GM12878 (cell line): ENCODE measurements at regions not wholly inside any gene's neighbourhood (a gene's known extent, or its start where the extent isn't known, plus 50 kb on each side); places are given as distances from the start of the nearest gene placed in this dataset.

Experiments used
- ATAC-seq: fragments of 200-7000 bp; cut with Tn5 transposase; 3 replicates; pipeline ENCODE4 v1.9.1; 2020; ENCODE audit warnings: mild to moderate bottlenecking, moderate library complexity
- BruUV-seq: library from RNA; stranded (reverse); fragments of 400-500 nt; replicated peaks from 2 replicates; lab custom pipeline; 2021; lab: Mats Ljungman, UMichigan
- CTCF ChIA-PET: fragments of 300-600 bp; sonication (Branson Sonifier 250); formaldehyde crosslinking; extraction: SDS; loops from one replicate; lab custom pipeline; 2021; ENCODE audit warnings: inconsistent platforms; lab: Yijun Ruan, JAX
- POLR2A ChIA-PET: fragments of 350-600 bp; formaldehyde crosslinking; extraction: SDS; loops from one replicate; lab custom pipeline; 2021; ENCODE audit warnings: inconsistent platforms; lab: Charles Lee
- RAD21 ChIA-PET: fragments of 300-600 bp; sonication (Branson Sonifier 250); formaldehyde crosslinking; loops from one replicate; lab custom pipeline; 2023; ENCODE audit warnings: antibody characterized with exemption; ENCODE audit not compliant: unreplicated experiment; lab: Charles Lee
- SMC1A ChIA-PET: fragments of 300-600 bp; sonication (Branson Sonifier 250); formaldehyde crosslinking; loops from one replicate; lab custom pipeline; 2023; ENCODE audit not compliant: unreplicated experiment, uncharacterized antibody; lab: Charles Lee
- DNase-seq: peaks from one replicate; pipeline ENCODE4 v3.0.0-alpha.2; 2011; ENCODE audit warnings: low read depth, low spot score
- FAIRE-seq: peaks from 3 replicates; lab custom pipeline; 2011; peaks lifted over from hg19 to GRCh38; lab: Jason Lieb, UNC
- H2AFZ ChIP-seq: 2 replicates; pipeline ENCODE4 v1.6.0; 2011; ENCODE audit warnings: low read depth, low read length, control low read depth; ENCODE audit not compliant: control insufficient read depth
- H3K27ac ChIP-seq: 2 replicates; pipeline ENCODE4 v1.5.1; 2011; ENCODE audit warnings: control low read depth; ENCODE audit not compliant: control insufficient read depth, insufficient read depth
- H3K27me3 ChIP-seq, 2 experiments: replicated peaks in 1 of 2; 2 replicates each; pipeline versions ENCODE4 v1.6.0 to v1.6.1; 2011; ENCODE audit warnings: low read length in 1 of 2; ENCODE audit not compliant: control insufficient read depth in 2 of 2, insufficient read depth in 2 of 2
- H3K36me3 ChIP-seq, 2 experiments: 2 replicates each; pipeline ENCODE4 v1.5.1; 2011; ENCODE audit warnings: low read length in 1 of 2; ENCODE audit not compliant: control insufficient read depth in 2 of 2, insufficient read depth in 2 of 2
- H3K4me1 ChIP-seq: 2 replicates; pipeline ENCODE4 v1.6.1; 2011; ENCODE audit warnings: mild to moderate bottlenecking, low read length, moderate library complexity, mixed read lengths; ENCODE audit not compliant: control insufficient read depth, insufficient read depth
- H3K4me2 ChIP-seq: 2 replicates; pipeline ENCODE4 v1.6.0; 2011; ENCODE audit warnings: control low read depth; ENCODE audit not compliant: control insufficient read depth, insufficient read depth
- H3K4me3 ChIP-seq: fragments of 200-600 bp; sonication (generic); 2 replicates; pipeline ENCODE4 v1.5.1; 2016
- H3K79me2 ChIP-seq: 2 replicates; pipeline ENCODE4 v1.6.0; 2011; ENCODE audit warnings: low read length; ENCODE audit not compliant: control insufficient read depth, insufficient read depth
- H3K9ac ChIP-seq: 2 replicates; pipeline ENCODE4 v1.8.0; 2011; ENCODE audit warnings: low read length, control low read depth, mixed read lengths; ENCODE audit not compliant: control insufficient read depth, insufficient read depth
- H3K9me3 ChIP-seq: replicated peaks from 3 replicates; pipeline ENCODE4 v1.5.1; 2011; ENCODE audit warnings: mild to moderate bottlenecking, low read length; ENCODE audit not compliant: control insufficient read depth, insufficient read depth
- H4K20me1 ChIP-seq: 2 replicates; pipeline ENCODE4 v1.6.0; 2011; ENCODE audit not compliant: control insufficient read depth, insufficient read depth
- CEBPZ ChIP-seq: fragments of 150-350 bp; IDR thresholded peaks from 2 replicates; pipeline ENCODE4 v1.6.1; 2016; ENCODE audit warnings: low read depth, low read length
- EP300 ChIP-seq, 2 experiments: fragments of 150-350 bp in 1 of 2; IDR thresholded peaks; 2 replicates each; pipeline ENCODE4 v1.6.1; 2011 to 2012; ENCODE audit warnings: low read depth in 2 of 2, low read length in 2 of 2, borderline replicate concordance in 1 of 2, improper control_type of control experiment in 1 of 2, inconsistent platforms in 1 of 2; ENCODE audit not compliant: control insufficient read depth in 1 of 2
- FOXK2 ChIP-seq: fragments of 450-650 bp; IDR thresholded peaks from 2 replicates; pipeline ENCODE4 v1.6.1; 2017; ENCODE audit warnings: mild to moderate bottlenecking, moderate library complexity
- GATAD2B ChIP-seq: fragments of 450-650 bp; conservative IDR thresholded peaks from 2 replicates; pipeline ENCODE4 v1.6.1; 2017; ENCODE audit warnings: low read depth, mild to moderate bottlenecking, moderate library complexity
- JUNB ChIP-seq: IDR thresholded peaks from 2 replicates; pipeline ENCODE4 v1.6.1; 2016; ENCODE audit warnings: antibody characterized with exemption, mild to moderate bottlenecking
- KLF5 ChIP-seq: fragments of 450-650 bp; IDR thresholded peaks from 2 replicates; pipeline ENCODE4 v1.6.1; 2014; ENCODE audit warnings: mild to moderate bottlenecking; ENCODE audit not compliant: partially characterized antibody
- NFYA ChIP-seq: IDR thresholded peaks from 2 replicates; pipeline ENCODE4 v1.6.1; 2011; ENCODE audit warnings: low read depth, mild to moderate bottlenecking, low read length, improper control_type of control experiment, borderline replicate concordance
- PAX5 ChIP-seq: IDR thresholded peaks from 2 replicates; pipeline ENCODE4 v1.6.1; 2011; ENCODE audit warnings: low read depth, low read length, borderline replicate concordance
- WGBS: methylation state at CpG from one replicate; pipeline ENCODE4 v1.1.6; 2016; ENCODE audit warnings: low lambda C conversion rate; ENCODE audit not compliant: insufficient replicate concordance, insufficient coverage; ENCODE audit errors: missing lambda C conversion rate; 5-methylcytosine and 5-hydroxymethylcytosine counted together
- in situ Hi-C: fragments of 300-500 bp; cut with MboI; formaldehyde crosslinking; loops from 9 replicates; pipeline ENCODE4 v1.14.3; 2018; ENCODE audit warnings: mixed read lengths
- intact Hi-C: fragments of 100-400 bp; cut with micrococcal nuclease; formaldehyde crosslinking; loops from one replicate; pipeline ENCODE4 v1.14.2; 2022; ENCODE audit not compliant: unreplicated experiment

GRCh38 chr22:22395245-22395644, 113.3 kb downstream of the ZNF280B start:
- no peak overlapping the region for H3K4me3 ChIP-seq
- no peaks in the 10 kb centered on the region for H4K20me1 ChIP-seq
- ChIA-PET POLR2A (no interaction called here), SMC1A (interaction anchor here (1.4 kb wide), 1 partner anchor 35 kb away, joined by 3 read pairs; no protein-coding TSS in a partner anchor), RAD21 (no interaction called here), CTCF (interaction anchor here (0.9 to 1.2 kb wide), 5 partner anchors 13 to 271 kb away, joined by 3 to 5 read pairs (median 3); no protein-coding TSS in a partner anchor)
- H3K27ac ChIP-seq: no peak overlapping the region
- H3K9ac ChIP-seq: no peak overlapping the region
- intact Hi-C loops (no loop called here), in situ Hi-C loops (no loop called here)
- H3K4me1 ChIP-seq: no peaks in the 10 kb centered on the region; the same call in 1 of the 2 replicates
- H3K27me3 ChIP-seq: no peaks in the 10 kb centered on the region
- no peak for TF ChIP-seq JUNB
- no peak for TF ChIP-seq EP300 (IDR thresholded peaks at IDR 0.05; ENCODE audit: borderline replicate concordance in 1 of 2, control insufficient read depth in 1 of 2, low read depth in 2 of 2, low read length in 2 of 2)
- TF ChIP-seq KLF5: no peak
- no peak for TF ChIP-seq NFYA
- no peak for TF ChIP-seq CEBPZ
- no peak for TF ChIP-seq PAX5
- no peak for TF ChIP-seq FOXK2
- no peak for TF ChIP-seq GATAD2B
- ATAC-seq: peak; percentile 65
- no peak overlapping the region for H2AFZ ChIP-seq
- H3K9me3 ChIP-seq: no peaks in the 10 kb centered on the region
- no peak overlapping the region for H3K4me2 ChIP-seq
- DNase-seq: no peak
- H3K36me3 ChIP-seq: no peaks in the 10 kb centered on the region
- FAIRE-seq: no peak
- no TSS peak for BruUV-seq
- WGBS: 0% methylated on average over 3 of the region's 3 CpGs
- no peaks in the 10 kb centered on the region for H3K79me2 ChIP-seq
